GM21825 (cell line): ENCODE measurements at regions not wholly inside any gene's neighbourhood (a gene's known extent, or its start where the extent isn't known, plus 50 kb on each side); places are given as distances from the start of the nearest gene placed in this dataset.

Experiments used
- ATAC-seq: cut with Tn5 transposase; IDR thresholded peaks from one replicate; pipeline ENCODE4 v1.9.1; 2021; ENCODE audit warnings: mild to moderate bottlenecking, moderate library complexity; ENCODE audit not compliant: unreplicated experiment

DNA sequence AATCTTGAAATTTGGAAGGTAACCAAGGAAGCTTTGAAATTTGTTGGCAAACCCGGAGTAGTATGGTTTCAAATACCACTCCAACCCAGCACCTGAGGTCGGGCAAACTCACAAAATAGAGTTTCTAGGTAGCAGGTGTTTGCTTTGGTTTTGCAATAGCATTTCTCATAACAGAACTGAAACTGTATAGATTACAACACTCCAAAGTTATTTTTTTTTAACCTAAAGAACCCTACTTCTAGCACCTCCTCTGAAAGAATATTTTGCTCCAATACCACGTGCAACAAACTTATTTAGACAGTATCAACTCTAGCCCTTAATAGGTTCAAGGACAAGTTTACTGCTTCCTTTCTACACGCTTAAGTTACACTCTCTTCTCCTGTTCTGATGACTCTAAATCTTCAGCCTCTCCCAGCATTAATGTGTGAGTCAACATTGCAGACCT lies 178.5 kb upstream of the FMN2 start:
- no peak for ATAC-seq

DNA sequence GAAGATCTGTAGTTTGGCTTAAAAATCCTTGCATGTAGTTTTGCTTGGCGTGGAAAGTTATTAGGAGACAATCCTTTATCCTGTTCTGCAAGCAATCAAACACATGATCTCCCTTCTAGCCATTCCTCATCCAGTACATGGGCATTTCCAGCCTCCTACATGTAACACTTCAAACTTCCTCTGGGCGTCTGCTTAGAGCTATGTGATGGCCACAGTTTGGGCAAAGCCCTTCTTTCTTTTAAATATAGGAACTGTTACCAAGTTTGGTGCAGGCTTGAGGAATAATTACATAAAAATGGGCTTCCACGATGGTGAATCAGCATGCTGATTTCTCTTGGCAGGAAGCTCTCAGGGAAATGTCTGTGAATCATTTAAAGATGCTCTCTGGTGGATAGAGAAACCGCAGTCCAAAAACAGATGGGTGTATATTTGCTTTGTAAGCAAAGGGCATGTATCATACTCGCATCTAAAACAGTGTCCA lies 176.9 kb upstream of the FMN2 start:
- ATAC-seq: no peak

DNA sequence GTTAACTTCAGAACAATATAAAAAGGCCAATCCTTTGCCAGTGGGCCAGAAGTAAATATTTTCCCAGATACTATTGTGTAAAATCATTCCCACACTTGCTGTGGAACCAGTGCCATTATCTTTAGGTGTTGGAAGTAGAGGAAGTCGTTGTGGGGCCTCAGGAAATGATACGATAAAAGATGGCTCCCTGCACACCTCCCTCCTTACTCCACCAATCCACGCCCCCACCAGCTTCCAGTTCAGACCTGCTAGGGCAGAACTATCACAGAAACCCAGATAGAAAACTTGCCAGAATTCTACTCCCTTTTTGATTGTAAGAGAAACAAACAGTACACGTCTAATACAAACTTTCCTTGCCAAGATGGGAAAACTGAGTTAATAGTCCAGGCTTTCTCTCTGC lies 173.0 kb upstream of the FMN2 start:
- no peak for ATAC-seq

DNA sequence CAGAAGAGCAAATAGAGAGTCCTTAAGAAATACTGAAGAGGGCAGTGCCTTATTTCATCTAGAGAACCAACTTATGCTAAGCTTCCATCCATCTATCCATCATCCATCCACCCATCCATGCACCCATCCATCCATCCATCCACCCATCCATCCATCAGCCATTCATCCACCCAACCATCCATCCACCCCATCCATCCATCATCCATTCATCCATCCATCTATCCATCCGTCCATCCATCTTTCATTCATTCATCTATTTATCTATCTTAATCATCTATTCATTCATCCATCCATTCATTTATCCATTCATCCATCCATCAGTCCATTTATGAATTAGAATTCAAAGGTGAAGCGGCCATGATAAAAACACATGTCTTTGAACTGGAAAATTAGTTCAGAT lies 171.5 kb upstream of the FMN2 start:
- ATAC-seq: no peak

DNA sequence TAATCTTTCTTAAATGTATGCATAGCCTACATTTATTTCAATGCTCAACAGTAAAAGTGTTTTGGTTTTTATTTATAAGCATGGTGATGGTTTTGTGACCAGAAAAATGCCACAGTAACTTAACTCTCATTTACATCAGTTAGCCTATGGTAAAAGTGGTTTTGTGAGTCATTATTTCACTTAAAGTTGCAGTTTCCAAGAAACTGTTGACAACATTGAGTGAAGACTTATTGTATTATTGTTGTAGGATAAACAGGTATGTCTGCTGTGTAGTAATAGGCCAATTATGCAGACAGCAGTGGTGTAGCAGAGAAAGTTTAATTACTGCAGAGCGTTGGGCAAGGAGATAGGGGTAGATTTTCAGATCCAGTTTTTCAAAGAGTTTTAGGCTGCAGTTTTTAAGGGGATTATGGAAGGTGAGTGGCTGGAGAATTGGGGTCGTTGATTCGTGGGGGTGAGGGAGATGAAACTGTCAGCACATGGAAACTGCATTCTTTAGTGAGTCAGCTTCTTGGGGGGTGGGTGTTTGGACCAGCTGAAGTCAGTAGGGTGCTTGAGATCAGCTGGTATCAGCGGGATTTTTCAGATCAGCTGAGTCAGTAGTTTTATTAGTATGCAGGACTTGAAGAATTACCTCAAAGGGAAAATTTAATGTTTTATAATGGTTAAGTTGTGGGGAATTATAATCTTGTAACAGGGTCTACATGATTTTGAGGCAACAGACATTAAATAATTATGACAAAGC lies 168.7 kb upstream of the FMN2 start:
- ATAC-seq: no peak

DNA sequence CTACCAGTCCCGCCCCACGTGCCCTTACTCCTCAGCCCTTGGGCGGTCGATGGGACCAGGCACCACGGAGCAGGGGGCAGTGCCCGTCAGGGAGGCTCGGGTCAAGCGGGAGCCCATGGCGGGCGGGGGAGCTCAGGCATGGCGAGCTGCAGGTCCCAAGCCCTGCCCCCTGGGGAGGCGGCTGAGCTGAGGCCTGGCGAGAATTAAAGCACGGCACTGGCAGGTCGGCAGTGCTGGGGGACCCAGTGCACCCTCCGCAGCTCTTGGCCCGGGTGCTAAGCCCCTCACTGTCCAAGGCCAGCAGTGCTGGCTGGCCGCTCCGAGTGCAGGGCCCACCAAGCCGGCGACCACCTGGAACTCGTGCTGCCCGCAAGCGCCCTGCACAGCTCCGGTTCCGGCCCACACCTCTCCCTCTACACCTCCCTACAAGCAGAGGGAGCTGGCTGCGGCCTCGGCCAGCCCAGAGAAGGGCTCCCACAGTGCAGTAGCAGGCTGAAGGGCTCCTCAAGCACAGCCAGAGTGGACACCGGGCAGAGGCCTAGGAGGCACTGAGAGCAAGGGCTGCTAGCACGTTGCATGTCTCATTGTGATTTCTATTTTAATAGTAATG lies 166.8 kb upstream of the FMN2 start:
- ATAC-seq: no peak

DNA sequence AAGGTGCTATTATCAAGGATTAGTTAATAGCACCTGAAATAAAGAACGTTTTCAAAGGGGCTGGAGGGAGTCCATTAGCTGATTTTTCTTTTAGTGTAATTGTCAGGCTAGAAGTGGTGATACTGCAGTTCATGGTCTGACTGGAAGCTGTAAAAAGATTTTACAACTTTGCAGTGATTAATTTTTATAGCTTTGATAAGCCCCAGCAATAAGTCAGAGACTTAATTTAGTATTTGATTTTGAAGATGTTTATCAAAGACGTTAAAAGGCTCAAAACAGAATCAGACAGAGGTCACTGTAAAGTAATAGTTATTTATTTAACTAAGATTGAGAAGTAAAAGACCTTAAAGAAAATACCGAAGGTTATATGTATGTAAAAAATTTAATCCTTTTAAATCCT lies 165.5 kb upstream of the FMN2 start:
- no peak for ATAC-seq

DNA sequence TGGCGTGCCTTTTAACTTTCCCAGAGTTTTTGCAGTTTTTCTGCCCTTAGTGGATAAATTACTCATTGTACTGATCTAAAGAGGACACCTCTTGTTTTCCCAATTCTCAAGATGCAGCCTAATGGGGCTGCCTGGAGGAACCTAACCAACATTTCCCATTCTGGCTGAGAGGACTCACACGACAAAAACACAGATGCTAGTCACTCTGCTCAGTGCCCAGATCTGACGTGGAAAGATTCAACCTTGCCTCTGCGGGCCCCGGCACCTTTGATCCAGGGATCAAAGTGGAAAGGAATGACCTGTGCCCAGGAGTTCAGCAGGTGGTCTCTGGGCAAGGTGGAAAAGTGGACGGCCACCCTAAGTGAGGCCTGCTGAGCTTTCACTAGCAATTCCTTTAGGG lies 162.4 kb upstream of the FMN2 start:
- no peak for ATAC-seq

DNA sequence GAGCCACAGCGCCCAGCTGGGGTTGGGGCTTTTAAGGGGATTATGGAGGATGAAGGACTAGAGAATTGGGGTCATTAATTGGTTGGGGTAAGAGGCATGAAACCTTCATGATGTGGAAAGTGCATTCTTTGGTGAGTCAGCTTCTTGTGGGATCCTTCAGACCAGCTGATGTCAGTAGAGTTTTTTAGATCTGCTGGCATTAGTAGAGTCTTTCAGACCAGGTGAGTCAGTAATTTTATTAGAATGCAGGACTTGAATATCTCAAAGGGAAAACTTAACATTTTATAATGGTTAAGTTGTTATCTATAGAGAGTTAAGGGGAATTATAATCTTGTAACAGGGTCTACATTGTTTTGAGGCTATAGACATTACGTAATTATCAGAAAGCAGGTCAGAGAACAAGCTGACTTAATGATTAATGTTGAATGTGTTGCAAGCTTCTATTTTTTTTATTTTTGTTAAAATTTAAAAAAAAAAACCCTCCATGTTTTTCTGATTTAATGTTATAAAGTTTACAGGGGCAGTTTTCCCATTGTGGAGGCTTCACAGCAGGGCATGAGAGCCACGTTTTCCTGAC lies 160.9 kb upstream of the FMN2 start:
- no peak for ATAC-seq

DNA sequence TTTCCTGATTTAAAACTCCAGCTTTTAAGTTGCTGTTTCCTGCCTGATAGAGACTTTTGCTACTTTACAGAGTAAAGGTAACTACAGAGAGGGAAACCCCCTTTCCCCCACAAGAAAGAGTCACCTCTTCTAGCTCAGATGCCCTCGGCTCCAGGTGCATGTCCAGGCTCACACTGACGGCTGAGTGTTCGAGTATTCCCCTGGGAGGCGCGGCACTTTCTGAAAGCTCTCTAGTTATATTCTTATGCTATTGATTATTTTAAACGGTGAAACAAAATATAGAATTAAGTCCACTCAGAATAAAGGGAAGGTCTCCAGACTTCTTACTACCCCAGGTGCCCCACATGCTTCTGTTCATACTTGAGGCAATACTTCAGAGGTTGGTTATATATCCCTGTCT lies 160.3 kb upstream of the FMN2 start:
- ATAC-seq: no peak

DNA sequence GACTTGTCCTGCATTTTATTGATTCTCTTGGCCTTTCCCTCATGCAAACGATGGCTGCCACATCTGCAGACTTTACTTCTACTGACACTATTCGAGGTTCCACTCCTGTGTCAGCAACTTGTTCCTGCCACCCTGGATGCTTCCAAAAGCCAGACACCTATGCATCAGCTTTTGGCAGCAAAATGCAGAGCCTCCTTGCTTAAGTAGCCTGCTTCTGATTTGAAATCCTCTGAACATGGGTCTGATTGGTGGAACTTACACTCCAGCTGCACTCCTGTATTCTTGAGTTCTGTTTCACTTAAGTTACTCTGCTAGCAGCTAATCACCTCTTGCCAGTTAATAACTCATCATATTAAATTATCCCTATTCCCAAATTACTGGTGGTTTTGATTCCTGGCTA lies 152.1 kb upstream of the FMN2 start:
- no peak for ATAC-seq

DNA sequence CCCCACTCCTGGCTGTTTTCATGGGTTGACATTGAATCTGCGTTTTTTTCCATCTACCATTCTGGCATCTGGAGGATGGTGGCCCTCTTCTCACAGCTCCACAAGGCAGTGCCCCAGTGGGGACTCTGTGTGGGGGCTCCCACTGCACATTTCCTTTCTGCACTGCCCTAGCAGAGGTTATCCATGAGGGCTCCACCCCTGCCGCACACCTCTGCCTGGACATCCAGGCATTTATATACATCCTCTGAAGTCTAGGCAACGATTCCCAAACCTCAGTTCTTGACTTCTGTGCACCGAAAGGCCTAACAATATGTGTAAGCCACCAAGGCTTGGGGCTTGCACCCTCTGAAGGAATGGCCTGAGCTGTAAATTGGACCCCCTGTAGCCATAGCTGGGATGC lies 147.9 kb upstream of the FMN2 start:
- no peak for ATAC-seq

DNA sequence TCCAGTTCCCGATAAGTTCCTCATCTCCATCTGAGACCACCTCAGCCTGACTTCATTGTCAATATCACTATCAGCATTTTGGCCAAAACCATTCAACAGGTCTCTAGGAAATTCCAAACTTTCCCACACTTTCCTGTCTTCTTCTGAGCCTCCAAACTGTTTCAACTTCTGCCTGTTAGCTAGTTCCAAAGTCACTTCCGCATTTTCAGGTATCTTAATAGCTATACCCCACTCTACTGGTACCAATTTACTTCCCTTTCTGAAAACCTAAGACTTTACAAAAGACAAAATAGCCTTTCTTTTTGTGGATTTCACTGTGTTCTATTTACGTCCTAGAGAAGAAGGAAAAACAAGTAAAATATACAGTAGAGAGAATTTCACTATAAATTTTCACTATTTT lies 147.0 kb upstream of the FMN2 start:
- no peak for ATAC-seq

DNA sequence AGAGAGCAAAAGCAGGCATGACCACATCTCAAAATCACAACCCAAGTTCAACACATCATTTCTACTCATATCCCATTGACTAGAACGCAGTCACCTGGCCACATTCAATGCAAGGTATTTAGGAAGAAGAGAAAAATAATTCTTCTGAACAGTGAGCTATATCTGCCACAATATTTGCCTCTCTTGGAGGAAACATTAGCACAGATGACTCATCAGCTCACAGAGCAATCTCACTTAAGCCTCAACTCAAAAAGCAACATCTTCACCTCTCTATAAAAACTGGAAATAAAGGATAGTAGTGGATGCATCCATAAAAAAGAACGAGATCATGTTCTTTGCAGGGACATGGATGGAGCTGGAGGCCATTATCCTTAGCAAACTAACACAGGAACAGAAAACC lies 143.9 kb upstream of the FMN2 start:
- no peak for ATAC-seq

DNA sequence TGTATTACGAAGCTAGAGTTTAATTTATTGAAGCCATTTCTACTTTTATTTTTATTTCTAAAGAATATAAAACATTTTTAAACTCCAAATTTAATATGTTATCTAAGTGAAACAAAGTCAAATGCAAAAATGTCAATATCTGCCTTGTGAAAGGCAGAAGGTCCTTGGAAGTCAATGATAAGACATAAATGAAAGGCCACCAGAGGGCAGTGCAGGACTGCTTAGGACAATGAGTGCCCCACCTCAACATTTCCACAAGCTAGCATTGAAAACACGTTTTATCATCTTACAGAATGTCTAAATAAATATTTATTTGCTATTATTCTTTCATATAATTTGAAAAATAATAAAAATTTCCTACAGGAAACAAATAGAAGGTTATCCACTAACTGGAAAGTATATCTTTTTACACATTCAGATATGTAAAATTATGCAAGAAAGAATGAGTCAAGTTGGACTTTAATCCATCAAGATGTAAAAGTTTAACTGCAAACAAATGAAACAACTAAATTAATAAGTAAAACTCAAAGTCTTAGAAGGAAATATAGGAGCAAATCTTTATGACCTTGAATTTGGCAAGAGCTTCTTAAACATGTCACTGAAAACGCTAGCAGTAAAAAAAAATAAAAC lies 140.1 kb upstream of the FMN2 start:
- no peak for ATAC-seq

DNA sequence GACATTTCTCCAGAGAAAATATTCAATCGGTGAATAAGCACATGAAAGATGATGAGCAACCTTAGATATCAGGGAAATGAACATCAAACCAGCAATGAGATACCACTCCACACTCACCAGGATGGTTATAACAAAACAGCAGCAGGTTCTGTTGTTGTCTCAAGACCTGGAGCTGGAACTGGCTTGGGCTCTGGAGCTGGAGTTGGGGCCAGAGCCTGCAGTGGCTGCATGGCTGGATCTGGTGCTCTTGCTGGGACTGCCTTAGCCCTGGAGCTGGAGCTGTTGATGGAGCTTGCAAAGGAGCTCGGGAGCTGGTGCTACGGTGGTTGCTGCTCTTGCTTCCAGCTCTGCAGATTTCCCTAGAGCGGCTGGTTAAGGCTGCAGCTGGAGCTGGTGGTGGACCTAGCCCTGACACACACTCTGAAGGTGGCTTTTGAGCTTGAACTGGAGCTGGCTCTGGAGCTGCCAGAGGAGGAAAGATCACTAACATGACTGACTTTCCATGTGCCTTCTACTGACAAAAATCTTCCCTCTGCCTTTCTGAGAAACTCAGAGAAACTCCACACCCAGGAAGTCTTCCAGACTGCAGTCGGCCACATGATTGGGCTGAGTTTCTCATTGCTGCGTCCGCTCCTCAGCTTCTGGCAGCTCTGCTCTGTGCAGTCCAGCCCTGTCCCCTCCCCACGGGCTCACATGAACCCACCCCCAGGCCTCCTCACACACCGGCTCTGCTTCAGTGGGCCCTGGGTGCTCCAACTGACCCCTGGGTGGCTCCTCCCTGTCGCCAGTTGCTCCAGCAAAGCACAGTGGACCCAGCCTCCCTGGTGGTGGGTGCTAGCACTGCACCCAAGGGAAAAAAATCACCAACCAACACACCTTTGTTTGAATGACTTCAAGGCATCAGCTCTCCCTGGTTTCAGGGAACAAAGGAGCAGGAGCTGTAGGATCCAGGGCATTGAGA lies 139.1 kb upstream of the FMN2 start:
- peak; percentile 62 for ATAC-seq

DNA sequence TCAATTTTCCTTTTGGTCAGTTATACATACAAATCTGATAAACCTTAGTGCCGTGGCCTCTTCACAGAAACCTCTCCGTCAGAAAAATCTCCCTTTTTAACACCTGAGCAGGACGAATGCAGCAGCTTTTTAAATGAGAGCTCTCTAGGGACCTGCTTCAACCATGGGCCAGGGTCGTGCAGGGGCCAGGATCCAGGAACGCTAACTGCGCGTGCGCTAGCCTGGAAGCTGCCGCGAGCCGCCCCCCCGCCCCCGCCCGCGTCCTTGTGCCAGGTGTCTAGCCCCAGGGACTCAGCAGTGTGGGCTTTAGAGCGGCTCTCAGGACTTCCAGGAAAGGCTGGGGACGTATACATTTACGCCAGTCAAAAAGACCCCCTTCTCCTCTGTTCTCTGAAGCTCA lies 136.8 kb upstream of the FMN2 start:
- no peak for ATAC-seq

DNA sequence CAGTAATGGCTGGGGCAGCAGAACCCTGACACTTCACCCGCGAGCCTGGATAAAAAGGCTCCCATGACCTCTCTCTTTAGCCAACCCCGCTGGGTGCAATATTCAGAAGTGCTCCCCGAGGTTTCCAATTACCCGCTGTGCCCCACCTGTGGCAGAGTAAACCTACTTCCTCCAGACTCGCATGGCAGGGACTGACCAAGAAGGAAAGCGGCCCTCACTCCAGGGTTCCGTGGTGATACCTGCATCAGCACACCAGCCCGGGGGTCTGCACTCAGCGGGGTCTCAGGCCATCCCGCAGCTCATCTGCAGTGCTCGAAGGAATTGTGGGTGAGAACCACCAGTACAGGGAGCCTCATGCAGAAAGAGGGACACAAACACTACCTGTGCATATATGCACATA lies 136.3 kb upstream of the FMN2 start:
- no peak for ATAC-seq

DNA sequence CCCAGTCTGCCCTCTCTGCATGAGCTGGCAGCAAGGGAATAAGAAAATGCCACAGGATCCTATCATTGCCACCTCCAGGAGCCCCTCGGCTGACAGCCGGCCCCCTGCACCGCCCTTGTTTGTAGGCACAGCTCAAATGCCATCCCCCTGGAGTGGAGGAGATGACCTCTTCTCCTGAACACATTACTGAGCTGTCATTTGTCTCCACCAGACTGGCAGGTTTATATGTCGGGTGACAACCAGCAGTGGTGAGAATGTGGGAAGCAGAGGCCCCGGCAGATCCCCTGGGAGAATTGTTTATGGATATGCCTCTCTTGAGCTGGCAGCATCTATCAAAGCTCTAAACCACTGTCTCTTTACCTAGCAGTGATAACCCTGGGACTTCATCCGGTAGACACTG lies 135.4 kb upstream of the FMN2 start:
- ATAC-seq: no peak

DNA sequence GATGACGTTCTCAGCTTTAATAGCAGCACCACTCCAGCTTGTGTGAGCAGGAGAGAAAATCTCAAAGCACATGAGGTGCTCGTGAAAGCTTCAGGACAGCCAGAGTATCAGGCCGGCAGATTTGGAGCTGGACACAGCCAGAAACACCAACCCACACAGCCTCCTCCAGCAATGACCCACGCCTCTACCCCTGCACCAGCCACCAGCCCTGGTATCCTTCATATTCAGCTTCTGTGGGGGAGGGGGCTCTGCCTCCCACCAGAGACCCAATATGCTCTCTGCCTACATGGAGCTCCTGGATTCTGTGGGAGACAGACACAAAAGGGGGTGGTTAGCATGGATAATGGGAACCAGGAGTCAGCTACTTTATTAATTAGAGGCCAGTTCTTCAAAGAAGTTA lies 133.6 kb upstream of the FMN2 start:
- no peak for ATAC-seq

DNA sequence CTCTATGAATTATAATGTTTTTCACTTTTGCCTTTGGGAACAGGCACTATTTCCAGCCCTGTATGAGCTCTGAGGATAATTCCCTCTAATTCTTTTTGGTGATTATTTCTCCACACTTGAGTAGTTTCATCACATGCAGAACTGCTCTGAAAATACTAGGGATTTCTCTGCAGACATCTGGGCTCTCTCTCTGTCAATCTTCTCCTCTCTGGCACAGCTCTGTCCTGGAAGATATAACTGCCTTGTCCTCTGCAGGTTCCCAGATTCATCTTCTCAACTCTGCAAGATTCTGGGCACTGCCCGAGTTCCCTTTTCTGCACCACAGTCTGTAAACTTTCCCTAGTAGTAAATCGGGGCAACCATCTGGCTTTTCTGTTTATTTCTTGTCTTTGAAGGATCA lies 131.3 kb upstream of the FMN2 start:
- ATAC-seq: no peak
